ENCODE measurements at regions not wholly inside any gene's neighbourhood (a gene's known extent, or its start where the extent isn't known, plus 50 kb on each side); places are given as distances from the start of the nearest gene placed in this dataset.

DNA sequence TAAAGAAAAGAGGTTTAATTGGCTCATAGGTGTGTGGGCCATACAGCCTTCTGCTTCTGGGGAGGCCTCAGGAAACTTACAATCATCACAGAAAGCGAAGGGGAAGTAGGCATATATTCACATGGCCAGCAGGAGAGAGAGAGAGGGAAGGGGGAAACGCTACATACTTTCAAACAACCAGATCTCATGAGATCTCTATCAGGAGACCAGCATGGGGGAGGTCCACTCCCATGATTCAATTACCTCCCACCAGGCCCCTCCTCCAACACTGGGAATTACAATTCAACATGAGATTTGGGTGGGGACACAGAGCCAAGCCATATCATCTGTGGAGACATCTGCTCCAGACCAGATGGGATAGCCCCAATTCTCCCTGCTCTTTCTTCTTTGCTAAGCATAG, 866.0 kb downstream of the BRD1 start:
- no peak for DNase-seq (ENCODE audit: low spot score)
- TF ChIP-seq, protein P1, sequence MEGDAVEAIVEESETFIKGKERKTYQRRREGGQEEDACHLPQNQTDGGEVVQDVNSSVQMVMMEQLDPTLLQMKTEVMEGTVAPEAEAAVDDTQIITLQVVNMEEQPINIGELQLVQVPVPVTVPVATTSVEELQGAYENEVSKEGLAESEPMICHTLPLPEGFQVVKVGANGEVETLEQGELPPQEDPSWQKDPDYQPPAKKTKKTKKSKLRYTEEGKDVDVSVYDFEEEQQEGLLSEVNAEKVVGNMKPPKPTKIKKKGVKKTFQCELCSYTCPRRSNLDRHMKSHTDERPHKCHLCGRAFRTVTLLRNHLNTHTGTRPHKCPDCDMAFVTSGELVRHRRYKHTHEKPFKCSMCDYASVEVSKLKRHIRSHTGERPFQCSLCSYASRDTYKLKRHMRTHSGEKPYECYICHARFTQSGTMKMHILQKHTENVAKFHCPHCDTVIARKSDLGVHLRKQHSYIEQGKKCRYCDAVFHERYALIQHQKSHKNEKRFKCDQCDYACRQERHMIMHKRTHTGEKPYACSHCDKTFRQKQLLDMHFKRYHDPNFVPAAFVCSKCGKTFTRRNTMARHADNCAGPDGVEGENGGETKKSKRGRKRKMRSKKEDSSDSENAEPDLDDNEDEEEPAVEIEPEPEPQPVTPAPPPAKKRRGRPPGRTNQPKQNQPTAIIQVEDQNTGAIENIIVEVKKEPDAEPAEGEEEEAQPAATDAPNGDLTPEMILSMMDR (IDR thresholded peaks at IDR 0.05; ENCODE audit: extremely low read depth, missing control alignments), result no peak

DNA sequence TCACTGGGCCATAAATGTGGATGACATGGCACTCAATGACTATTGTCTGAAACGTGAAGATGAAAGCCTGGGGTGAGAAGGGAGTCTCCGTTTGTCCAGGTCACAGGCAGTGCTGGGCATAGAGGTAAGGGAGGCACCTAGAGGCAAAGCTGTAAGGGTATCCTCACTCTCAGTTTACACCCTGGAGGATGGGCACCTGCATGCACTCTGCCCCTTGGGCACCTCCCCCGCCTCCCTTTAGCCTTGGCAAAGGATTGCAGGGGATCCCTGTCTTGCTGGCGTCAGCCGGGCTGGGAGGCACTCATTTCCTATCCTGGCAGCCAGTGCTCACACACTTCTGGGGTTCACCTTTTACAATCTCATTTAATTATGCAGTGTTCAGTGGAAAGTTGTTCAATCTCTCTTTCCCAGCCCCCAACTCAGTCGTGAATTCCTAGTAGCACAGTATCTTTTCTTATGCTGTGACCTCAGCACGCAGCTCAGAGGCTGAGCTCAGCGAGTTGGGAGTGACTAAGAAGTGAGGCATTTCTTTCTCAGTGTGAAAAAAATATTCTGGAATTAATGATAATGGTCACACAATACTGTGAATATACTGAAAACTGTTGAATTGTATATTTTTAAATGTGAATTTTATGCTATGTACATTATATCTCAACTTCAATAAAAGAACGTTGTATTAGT, 866.6 kb downstream of the BRD1 start:
- no peak for DNase-seq (ENCODE audit: low spot score)
- TF ChIP-seq, protein P1 (IDR thresholded peaks at IDR 0.05; ENCODE audit: extremely low read depth, missing control alignments), result no peak

DNA sequence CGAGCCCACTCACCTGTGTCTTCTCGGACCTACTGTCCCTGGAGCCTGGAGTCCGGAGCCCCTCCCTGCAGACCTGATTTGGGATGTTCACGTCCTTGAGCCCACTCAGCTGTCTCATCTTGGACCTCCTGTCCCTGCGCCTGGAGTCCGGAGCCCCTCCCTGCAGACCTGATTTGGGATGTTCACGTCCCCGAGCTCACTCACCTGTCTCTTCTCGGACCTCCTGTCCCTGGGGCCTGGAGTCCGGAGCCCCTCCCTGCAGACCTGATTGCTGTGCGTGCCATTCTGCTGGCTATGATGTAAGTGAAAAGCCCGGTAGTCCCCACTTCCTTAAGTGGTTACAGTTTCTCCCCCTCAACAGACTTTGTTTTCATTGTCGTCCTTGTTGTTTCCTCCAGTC, 867.1 kb downstream of the BRD1 start:
- TF ChIP-seq, protein P1 (IDR thresholded peaks at IDR 0.05; ENCODE audit: extremely low read depth, missing control alignments), result no peak
- DNase-seq (ENCODE audit: low spot score), result no peak

DNA sequence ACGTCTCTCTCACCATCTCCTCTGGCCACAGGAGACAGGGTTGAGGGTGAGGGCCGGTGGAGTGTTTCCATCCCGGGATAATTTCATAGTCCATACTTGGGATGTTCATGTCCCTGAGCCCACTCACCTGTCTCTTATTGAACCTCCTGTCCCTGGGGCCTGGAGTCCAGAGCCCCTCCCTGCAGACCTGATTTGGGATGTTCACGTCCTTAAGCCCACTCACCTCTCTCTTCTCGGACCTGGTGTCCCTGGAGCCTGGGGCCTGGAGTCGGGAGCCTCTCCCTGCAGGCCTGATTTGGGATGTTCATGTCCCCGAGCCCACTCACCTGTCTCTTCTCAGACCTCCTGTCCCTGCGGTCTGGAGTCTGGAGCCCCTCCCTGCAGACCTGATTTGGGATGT, 868.2 kb downstream of the BRD1 start:
- no peak for DNase-seq (ENCODE audit: low spot score)
- TF ChIP-seq, protein P1 (IDR thresholded peaks at IDR 0.05; ENCODE audit: extremely low read depth, missing control alignments), result no peak

DNA sequence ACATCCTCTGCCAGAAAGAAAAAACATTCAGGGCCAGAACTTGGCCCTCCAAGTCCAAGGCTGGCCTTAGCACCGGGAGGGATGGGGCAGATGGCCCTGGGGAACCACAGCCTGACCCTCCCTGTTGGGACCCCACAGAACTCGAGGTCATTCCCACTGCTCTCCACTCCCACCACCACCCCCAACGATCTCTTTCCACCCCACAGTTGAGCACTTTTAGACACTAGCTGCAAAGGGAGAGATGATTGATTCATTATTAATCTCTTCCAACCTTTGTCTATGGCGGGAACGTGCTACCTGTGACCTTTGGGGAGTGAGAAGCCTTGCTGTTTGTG, 869.7 kb downstream of the BRD1 start:
- no peak for DNase-seq (ENCODE audit: low spot score)
- TF ChIP-seq, protein P1 (IDR thresholded peaks at IDR 0.05; ENCODE audit: extremely low read depth, missing control alignments), result no peak

DNA sequence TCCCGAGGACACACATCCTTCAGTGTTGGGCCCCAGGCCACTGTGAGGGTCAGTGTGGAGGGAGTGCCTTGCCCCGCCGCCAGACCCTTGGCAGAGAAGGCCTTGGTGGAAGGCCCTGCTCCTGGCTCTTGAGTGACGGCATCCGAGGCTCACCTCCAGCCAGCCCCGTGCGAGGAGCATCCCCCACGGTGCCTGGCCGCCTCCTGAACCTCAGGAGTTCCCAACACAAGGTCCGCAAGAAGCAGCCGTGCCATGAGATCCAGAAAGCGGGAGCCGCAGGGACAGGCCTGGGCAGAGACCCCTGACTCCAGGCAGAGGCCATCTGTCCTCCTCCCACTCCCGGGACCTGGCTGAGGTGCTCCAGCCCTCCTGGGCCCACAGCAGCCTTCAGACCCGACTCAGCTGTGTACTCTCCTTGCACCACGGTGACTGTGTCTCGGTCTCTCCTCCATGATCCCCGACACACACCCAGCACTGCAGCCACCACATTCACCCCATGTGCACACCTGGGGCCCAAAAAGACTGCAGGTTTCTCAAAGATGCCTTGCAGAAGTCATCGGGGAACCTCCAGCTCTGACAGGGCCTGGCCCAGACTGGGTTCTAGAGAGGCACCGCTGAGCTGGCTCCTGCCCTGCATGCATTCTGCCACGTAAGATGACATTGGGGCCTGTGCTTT, 870.2 kb downstream of the BRD1 start:
- TF ChIP-seq, protein P1 (IDR thresholded peaks at IDR 0.05; ENCODE audit: extremely low read depth, missing control alignments), result no peak
- DNase-seq (ENCODE audit: low spot score), result no peak

DNA sequence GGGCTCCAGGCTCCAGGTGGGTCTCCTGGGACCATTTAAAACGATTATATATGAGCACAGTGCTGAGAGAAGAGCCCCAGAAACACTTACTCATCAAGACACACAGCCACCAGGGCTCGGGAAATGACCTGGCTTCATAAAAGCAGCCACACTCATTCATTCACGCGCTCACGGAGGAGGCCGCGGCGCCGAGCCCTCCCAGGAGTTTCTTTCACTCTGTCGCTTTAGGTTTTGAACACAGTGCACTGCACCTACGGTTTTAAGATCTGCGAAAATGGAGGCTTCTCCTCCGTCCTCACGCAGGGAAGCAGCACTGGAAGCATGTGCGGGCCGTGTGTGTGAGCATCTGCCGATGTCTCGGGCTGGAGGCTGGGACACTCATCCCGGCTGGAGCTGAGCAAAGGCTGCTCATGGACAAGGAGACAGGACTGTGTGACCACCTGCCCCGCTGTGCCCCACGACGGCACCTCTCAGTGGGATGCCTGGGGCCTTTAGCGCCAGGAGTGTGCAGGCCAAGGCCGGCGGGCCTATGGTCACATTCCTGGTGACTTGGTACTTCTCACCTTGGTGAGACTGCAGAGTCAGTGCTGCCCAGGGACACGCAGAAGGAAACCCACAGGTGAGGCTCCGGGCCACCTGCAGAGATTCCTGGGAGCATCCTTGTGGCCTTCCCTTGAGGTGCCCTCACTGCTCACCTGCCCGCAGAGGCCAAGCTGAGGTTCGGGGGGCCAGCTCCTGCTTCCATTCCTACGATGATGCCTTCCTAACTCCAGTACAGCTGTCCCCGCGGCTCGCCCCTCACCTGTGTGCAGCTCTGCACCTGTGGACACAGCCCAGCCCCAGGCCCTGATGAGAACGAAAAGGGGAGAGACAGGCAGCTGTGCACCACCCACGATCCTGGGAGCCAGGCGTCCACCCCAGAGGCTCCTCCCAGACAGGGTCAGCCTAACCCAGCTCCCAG, 872.0 kb downstream of the BRD1 start:
- no peak for DNase-seq (ENCODE audit: low spot score)
- TF ChIP-seq, protein P1 (IDR thresholded peaks at IDR 0.05; ENCODE audit: extremely low read depth, missing control alignments), result no peak

Data from GM20000 (cell line).